Fibroblast of upper back skin (primary cell): ENCODE measurements at regions not wholly inside any gene's neighbourhood (a gene's known extent, or its start where the extent isn't known, plus 50 kb on each side); places are given as distances from the start of the nearest gene placed in this dataset.
A peak's percentile ranks its signal among the peaks of the same experiment; 100 is the strongest.

Experiments
- DNase-seq: peaks from one replicate; pipeline ENCODE4 v3.0.0-alpha.2; 2013

DNA sequence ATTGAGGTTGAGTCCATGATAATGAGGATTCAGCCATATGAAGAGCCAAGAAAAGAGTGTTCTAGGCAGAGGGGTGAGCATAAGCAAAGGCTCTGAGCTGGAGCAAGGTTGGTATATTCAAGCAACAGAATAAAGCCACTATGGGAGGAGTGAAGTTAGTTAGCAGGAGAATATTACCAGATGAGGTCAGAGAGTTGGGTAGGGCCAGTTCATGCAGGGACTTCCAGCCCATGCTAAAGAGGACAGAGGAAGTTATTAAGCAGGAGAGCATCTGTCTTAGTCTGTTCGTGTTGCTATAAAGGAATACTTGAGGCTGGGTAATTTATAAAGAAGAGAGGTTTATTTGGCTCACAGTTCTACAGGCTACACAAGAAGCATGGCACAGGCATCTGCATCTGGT lies 57.1 kb upstream of the ATG10 start:
- DNase-seq: no peak

DNA sequence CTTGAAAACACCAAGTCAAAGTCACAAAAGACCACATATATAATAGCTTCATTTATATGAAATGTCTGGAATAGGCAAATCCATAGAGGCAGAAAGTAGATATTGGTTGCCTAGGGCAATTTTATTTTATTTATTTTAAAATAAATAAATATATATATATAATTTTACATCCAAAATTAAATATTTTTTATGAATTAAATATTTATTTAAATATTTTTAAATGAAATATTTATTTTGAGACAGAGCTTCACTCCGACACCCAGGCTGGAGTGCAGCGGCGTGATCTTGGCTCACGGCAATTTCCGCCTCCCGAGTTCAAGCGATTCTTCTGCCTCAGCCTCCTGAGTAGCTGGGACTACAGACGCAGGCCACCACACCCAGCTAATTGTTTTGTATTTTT lies 58.9 kb upstream of the ATG10 start:
- no peak for DNase-seq

DNA sequence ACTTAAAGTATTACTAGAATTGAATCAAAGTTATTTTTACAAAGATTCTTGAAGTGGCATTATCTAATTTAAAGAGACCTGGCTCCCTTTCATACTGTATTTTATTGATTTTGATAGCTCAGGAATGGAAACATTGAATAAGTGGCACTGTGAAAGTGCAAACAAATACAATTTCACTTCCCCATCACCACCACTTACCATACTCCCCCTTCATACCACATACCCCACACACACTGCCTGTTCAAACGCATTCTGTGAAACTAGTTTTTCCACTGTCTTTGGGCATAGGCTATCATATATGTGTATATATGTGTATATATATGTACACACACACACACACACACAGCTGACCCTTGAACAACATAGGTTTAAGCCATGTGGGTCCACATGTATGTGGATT lies 62.1 kb upstream of the ATG10 start:
- no peak for DNase-seq

DNA sequence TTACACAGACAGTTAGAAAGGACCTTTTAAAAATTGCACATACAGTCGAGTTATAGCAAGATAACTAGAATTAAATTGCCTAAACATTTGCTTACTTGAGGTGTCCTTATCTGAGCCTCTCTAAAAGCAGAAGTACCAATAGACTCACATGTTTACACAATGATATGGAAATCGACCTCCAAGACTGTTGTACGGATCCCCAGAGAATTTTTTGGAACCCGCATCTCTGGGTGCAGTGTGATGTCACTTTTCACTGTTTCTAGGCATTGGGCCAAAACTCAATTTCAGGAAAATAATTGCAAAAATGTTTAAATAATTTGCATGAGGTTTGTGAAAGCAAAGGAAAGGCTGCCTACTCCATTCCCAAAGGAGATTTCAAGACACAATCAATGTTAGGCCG lies 63.1 kb upstream of the ATG10 start:
- DNase-seq: no peak

DNA sequence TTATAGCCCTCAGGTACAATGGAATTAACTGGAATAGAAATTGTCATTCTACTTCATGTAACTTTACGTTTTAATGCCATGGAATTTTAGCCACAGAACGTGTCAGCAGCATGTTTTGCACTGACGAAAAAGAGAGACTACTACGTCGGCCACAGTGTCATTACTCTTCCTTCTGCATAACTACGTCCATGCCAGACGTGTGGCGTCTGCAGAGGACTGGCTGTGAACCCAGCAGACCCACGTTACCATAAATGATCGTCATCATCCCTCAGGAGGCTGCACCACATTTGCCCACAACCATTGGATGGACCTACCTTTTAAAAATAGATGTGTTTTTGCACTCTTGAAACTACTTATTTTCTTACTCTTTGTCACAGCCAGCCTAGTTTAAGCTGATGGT lies 63.8 kb upstream of the ATG10 start:
- DNase-seq: no peak

DNA sequence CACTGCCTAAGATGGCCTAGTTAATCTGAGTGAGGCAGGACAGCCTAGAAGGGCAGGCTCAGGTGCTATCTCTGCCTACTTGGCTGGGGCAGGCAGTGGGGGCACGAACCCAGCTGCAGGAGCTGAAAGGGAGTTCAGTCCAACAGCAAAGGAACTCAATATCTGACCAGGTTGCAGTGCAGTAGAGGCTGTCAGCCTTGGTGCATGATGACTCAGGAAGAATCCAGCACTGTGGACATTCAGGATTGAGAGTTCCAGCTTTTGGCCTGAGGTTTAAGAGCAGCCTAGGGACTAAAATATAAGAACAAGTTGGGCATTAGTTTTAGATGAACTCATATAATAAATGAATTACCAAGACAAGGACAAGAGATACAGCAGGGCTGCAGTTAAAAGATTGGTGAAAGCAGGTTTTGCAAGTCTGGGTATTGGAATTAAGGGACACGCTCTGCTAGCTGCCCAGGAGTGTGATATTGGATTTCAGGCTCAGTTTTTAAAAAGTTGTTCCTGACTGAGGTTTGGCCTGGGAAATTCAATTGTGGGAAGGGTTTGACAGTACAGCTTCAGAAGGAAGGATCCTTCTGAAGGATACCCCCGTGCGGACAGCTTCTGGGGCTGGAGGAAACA lies 64.7 kb upstream of the ATG10 start:
- no peak for DNase-seq

DNA sequence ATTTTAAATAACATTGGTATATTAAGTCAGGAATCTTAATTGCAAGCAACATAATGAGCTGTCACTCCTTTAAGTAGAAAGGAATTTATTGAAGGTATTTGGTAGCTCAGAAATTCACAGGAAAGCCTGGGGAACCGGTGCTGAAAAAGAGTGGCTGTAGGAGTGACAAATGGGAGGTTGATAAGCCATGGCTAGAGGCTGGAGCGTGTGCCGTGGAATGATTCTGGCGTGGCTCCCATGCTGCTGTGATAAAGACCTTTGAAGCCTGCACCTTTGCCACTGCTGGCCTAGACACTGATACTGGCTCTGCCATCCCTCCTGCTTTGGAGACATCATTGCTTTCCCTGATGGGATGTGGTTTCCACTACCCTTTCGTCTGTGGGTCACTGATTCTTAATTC lies 65.7 kb upstream of the ATG10 start:
- DNase-seq: no peak

DNA sequence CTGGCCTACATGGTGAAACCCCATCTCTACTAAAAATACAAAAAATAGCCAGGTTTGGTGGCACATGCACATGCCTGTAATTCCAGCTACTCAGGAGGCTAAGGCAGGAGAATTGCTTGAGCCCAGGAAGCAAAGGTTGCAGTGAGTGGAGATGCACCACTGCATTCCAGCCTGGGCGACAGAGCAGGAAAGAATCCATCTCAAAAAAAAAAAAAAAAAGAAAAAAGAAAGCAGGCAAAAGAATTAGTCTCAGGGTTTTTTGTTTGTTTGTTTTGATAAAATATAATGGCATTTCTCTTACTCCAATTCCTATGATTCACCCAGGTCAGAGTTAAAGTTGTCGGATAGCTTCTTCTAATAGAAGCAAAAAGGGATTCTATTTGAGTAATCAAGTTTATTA lies 67.0 kb upstream of the ATG10 start:
- no peak for DNase-seq

DNA sequence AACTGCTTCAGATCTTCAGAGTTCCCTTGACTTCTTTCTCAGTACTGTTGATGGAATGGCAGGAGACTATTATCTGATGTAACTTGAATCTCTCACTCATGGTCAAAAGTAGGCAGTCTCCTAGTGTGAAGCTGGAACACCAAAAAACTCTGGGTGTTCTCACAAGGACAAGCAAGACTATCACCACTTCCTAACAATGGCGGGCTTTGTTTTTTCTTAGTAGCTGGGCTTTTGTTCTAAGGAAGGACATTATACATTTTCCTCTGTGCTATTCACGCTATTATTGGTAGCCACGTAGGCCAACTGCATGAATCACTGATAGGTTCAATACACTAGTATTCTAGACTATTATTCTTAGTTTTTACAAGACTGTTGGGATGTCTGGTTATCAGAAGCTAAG lies 67.7 kb upstream of the ATG10 start:
- no peak for DNase-seq

DNA sequence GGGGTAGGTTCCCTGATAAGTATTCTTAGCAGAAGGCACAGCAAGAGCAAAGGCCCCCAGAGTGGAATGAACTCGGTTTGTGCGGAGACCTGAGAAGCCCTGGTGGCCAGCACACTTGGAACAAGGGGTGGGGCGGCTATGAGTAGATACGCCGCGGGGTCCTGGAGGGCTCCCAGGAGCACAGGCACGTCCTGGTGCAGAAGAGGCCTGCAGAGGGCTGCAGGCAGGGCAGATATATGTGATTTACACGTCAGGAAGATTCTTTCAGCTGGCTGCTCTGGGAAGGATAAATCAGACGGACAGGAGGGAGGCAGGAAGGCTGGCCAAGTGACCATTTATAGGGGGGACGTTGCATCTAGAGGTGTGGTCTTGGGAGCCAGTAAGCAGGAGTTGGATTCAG lies 70.2 kb upstream of the ATG10 start:
- no peak for DNase-seq

DNA sequence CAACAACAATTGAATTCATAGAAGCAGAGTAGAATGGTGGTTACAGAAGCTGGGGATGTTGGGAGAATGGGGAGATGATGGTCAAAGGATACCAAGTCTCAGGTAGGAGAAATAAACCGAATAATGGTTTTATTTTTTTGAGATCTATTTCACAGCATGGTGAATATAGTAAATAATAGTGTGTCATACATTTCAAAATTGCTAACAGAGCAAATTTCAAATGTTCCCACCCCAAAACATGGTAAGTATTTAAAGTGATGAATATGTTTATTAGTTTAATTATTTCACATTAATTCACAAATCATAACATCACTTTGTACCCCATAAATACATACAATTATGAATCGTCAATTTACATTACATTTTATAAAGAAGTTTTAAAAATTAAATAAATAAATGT lies 72.7 kb upstream of the ATG10 start:
- no peak for DNase-seq

DNA sequence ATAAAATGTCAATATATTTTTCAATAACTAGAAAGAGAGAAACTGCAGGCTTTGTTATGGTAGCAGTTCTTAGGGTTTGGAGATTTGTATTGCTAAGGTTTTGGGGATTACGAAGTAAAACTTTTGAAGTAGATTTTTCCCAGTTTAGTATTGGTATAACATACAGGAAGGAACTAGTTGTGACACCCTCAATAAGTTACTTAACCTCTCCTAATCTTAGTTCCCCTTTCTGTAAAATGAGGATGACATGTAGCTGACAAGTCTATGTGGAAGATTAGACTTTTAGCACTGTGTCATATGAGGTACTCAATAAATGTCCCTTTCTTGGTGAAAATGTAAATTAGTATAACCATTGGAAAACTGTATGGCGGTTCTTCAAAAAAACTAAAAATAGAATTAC lies 73.4 kb upstream of the ATG10 start:
- DNase-seq: no peak

DNA sequence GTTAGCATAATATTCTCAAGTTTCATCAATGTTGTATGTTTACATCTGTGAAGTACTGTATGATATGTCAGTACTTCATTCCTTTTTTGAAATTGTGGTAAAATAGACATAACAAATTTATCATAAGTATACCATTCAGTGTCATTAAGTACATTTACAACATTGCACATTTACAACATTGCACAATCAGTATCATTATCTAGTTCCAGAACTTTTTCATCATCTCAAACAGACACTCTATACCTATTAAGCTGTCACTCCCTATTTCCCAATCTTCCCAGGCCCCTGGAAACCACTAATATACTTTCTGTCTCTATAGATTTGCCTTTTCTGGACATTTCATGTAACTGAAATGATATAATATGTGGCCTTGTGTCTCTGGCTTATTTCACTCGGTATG lies 75.1 kb upstream of the ATG10 start:
- no peak for DNase-seq

DNA sequence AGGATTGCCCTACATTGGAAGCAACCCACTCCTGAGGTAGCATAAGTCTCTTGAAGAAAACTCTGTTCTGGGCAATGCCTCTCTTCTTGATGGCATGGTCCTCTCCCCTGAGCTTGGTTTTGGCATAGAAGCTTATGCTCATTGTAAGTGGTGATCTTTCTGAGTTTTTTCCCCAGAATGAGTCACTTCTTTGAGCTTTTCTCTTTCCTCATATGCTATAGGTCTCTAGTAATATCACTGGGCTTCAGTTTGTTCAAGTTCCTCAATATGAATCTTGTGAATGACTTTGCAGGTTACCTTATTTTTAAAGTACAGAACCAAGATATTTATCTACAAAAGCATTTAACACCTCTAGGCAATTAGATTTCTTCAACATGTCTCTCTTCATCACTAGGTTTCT lies 76.5 kb upstream of the ATG10 start:
- no peak for DNase-seq

DNA sequence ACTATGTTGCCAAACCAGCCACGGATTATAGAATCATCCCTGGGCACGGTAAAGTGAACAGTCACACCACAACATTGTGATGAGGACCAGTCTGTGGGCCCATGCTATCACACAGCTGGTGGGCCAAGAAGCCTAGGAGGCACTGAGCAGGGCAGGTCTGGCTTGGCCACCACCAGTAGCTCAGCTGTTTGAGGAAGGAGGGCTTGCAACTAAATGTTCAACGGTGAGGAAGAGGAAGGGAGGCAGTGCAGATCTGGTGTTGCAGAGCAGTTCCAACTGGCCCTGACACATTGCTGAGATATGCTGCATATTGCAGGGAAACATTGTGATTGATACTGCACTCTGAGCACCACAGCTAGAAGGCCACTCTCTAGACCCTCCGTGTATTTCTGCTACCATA lies 77.9 kb upstream of the ATG10 start:
- DNase-seq: no peak

DNA sequence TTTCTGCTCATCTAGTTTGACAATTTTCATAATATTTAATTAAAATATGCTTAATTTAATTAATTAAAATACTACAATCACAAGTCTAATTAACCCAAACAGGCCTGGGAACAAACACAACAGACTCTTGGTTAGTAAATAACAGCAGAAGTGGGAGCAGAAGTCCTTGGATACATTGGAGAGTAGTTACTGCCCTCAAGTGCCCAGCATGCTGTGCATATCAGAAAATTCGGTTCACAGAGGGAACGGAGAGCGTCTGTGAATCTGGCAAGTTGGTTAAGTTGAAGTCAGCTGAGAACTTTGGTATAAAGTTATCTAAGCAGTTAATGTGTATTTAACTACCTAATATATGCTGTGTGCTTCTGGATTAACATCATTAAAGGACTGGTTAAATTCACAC lies 87.0 kb upstream of the ATG10 start:
- DNase-seq: no peak

DNA sequence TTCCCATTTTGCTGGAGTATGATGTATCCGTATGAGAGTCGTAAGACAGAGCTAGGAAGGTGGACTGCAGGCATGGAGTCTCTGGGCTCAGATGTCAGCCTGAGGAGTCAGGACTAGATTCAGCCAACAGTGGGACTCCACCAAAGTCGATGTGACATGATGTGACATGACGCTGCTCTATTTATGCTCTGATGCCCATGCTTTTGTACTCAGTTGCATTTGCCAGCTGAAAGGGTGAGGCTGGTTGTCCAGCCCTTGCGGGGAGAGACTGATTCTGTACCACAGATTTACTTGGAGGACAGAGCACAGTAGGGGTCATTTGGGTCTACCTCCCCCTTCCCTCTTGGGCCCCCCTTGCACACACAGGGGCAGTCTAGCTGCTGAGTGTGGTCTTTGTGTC lies 88.5 kb upstream of the ATG10 start:
- DNase-seq: no peak

DNA sequence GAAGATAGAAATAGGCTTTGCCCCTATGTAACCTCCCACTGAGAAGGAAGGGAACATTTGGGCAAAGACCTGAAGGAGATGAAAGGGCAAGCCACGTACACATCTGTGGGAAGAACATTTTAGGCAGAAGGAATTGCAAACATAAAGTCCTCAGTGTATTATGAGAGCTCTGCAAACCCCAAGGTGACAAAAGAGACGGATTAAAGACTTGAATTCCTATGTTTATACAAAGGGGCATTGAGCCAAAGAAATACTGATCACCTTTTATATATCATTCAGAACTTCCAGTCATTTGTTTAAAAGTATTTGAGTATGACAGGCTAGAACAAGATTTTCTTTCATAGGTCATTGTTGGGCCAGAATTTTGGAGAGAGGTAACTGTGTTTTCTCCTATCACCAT lies 90.2 kb upstream of the ATG10 start:
- DNase-seq: no peak

DNA sequence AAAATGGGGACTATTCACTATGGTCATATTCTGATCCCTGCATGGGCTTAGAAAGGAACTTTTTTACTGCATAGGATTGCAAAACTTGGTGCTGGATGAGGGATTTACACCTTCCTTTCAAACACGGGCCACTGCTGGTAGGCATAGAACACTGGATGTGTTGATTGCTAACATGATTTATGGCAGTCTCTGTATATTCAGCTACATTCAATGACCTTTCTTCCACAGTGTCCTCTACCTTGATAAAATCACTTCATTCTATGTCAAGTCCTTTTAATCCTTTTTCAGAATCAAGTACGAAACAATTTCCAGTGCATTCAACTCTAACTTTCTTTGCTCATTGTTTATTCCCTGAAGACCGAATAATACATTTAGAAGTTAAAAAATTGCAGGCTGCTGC lies 91.9 kb upstream of the ATG10 start:
- DNase-seq: no peak

DNA sequence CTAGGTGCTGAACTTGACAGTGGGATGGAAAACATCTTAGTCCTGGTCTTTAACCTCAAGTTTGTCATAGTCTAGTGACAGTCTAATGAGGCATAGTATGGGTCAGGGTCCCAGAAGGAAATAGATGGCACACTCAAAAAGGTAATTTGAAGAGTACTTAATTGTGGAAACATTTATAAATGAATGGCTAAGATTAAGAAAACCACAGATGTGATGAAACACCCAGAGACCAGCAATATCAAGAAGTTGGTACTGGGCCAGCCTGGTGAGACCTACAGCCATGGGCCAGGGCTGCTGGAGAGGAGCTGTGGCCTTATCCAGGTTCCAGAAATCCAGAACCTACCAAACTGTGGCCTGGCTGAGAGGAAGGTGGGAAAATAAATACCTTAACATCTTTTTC lies 93.5 kb upstream of the ATG10 start:
- DNase-seq: no peak

DNA sequence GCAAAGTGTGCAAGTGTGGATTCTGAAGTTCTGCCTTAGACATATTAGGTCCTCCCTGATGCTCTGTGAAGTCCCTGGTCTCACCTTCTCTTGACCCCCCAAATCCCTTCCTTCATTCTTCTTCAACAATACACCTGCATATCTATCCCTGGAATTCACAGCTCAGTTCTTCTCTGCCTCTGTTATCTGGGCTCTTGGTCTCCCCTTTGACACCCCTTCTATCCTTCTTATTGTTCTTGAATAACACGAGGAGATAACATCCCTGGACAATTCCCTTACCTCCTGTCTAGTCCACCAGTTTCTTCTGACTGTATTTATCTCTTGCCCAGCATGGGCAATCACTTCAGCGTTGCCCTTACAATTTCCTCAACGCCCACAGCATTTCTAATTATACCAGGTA lies 104.8 kb upstream of the ATG10 start:
- DNase-seq: no peak

DNA sequence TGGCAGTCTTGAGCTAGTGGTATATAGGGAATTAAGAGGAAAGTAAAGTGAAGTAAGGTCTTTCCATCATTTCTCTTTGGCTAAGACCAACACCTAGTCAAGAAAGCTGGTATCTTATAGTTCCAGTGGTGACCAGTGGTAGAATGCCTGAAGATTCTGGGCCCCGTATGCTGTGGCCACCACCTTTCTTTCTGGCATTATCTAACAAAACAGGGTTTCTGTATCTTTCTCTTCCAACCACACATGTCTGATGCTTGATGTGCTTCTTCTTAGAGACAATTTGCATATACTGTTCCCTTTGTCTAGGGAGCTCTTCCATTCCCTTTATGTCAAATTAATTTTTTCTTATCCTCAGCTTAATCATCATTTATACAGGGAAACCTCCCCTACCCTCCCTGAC lies 109.9 kb upstream of the SSBP2 start:
- no peak for DNase-seq

DNA sequence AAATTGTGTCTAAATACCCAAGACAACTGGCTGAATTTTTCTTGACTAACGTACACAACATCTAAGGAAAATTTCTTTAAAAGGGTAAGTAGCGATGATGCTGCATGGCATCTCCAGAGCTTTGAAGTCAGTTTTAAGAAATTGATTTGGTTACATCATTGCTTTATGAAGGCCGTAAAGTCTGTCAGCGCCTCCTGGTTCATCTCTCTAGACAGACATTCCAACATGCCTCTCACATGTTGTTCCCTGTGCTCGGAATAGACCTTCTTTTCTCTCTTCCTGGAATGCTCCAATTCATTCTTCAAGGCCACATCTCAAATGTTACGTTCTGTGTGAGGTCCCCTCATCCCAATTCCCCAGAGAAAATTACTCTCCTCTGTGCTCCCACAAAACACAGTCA lies 108.7 kb upstream of the SSBP2 start:
- peak; percentile 55 for DNase-seq

DNA sequence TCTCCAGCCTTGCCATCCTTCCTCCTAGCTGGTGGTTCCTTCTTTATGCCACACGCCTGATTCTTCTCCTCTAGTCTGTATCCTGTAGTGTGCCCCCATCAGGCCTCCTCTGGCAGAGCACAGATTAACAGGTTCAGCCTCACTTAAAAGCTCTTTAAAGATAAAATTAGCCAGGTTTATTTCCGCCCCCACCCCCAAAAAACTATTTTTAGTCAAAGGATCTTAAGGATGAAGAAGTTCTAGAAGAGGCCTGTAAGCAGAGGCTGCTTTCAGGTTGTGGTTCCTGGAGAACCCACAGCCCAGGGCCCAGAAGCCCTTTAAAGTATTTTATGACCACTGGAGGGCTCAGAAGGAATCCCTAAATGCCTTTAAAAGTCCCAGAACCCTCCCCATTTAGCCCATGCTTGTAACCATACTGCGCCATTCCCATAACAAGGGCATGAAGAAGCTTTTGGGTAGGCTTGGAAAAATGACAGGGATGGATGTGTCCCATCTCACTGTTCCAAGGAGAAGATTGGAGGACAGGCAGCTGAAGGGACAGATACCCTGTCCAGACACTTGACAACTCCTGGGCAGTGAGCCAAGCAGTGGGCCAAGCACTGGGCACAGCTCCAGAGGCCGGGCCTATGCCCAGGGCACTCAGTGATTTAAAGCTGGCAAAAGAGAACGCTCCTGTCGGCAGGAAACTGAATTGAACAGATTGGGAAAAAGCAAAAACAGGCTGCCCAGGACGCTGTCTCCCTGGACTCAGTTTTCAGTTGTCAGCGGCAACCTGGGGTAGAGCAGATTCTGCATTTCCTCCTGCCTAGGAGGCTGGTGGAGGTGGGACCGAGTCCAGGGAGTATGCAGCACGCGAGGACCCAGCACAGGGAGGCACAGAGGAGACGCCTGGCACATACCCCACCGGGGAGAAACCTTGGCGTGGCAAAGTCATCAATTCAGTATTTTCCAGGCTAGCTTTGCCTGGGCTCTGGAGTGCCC lies 106.3 kb upstream of the SSBP2 start:
- no peak for DNase-seq

DNA sequence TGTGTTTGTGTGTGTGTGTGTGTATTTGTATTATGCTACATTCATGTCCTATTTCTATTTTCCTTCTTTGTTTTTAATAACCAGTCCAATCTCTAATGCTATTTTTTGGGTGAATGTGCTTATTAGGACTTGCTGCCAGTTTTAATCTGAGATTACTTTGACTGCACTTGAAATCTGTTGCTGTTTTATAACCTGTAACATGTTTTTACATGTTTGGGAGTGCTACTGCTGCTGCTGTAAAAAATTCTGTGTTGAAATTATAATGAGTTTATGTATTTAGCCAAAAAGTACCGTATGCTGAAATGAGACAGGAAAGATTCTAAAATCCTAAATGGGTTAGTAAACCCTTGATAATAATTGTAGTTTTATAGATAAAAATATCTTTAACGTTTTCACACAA lies 104.7 kb upstream of the SSBP2 start:
- no peak for DNase-seq
